ENCODE measurements at regions not wholly inside any gene's neighbourhood (a gene's known extent, or its start where the extent isn't known, plus 50 kb on each side); places are given as distances from the start of the nearest gene placed in this dataset.
"Not testable (repeated sequence)": the region's sequence is repeated elsewhere in the genome, so short reads cannot be mapped to it uniquely, and the experiment has no call there.

DNA sequence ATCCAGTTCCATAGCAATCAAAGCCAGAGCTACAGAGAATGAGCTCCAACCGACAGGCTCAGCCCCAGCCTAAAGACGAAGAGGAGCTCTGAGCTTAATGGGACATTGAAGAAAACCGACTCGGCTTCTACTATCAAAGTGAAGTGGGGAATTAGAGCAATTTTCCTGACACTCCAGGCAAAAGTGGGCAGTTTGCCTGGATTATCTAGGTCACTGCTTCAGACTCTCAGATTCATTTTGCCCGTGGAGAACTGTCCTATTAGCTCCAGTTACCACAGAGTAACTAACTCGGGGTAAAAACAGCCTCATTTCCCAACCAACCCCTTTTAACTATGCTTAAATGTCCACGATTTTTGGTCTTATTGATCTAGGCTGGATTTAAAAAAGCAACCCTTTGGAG, 592.1 kb upstream of the NRSN1 start:
- no peak for DNase-seq

DNA sequence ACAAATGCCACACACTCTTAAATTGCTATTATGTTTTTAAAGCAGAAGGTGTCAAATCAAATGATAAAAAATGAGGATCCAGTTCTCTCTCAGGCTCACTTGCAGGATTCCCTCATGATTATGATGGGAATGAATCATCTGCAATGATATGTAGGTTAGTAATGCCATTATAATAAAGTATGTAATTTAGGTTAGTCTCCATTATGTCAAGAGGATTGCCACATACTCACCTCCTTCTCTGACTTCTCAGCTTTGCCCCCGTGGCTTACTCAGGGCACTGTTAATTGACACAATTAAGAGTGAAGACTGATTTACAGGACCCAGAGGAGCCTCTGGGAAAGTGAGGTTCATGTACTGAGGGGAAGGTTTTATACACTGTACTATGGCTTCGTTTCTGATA, 591.7 kb upstream of the NRSN1 start:
- no peak for DNase-seq

DNA sequence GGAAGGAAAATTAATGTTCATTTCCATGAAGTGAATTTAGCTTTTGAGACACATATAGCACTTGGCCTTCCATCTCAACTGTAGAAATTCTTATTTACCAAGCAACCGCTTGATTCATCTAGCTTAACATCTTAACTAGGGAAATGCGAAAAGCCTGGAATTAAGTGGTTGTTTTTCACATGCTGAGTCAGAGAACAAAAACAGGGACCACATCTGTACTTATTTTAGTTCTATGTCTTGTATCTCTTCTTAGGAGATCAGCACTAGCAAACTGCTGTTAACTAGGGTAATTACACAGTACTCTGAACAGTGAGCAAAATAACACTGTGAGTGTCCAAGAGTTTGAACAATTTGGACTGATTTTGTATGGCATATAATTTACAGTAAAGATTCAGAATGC, 590.9 kb upstream of the NRSN1 start:
- no peak for DNase-seq

DNA sequence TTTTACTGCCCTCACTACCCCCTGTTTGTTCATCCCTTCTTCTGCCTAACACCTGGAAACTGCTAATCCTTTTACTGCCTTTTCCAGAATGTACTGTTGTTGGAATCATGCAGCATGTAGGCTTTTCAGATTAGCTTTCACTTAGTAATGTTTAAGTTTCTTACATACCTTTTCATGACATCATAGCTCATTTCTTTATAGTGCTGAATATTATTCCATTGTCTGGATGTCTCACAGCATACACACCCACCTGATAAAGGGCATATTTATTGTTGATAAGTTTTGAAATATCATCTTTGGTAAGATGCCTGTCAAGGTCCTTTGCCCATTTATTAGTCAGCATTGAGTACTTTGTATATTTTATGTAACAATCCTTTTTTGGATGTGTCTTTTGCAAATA, 588.2 kb upstream of the NRSN1 start:
- DNase-seq: no peak

DNA sequence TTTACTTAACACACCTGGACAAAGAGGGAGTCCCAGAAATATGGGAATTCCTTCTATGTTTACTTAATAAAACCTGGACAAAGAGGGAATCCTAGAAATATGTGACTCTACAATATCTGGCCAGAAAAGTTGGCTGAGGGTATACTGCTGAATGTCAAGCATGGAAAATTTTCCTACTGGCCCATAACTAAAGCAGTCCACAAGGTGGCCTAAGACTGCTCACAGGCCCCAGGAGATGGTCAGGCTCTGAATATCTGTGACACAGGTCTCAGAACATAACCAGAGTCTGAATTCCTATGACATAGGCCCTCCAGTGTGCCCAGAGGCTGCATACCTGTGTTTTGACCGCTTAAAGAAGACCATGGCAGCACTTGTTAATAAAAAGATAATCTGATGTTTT, 578.2 kb upstream of the NRSN1 start:
- DNase-seq: no peak

DNA sequence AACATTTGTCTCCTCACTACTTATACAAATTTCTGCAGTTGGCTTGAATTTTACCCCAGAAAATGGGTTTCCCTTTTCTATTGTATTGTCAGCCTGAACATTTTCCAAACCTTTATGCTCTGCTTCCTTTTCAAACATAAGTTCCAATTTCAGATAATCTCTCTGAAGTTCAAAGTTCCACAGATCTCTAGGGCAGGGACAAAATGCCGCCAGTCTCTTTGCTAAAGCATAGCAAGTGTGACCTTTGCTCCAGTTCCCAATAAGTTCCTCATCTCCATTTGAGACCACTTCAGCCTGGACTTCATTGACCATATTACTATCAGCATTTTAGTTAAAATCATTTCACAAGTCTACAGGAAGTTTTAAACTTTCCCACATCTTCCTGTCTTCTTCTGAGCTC, 571.1 kb upstream of the NRSN1 start:
- DNase-seq: not testable (repeated sequence)

DNA sequence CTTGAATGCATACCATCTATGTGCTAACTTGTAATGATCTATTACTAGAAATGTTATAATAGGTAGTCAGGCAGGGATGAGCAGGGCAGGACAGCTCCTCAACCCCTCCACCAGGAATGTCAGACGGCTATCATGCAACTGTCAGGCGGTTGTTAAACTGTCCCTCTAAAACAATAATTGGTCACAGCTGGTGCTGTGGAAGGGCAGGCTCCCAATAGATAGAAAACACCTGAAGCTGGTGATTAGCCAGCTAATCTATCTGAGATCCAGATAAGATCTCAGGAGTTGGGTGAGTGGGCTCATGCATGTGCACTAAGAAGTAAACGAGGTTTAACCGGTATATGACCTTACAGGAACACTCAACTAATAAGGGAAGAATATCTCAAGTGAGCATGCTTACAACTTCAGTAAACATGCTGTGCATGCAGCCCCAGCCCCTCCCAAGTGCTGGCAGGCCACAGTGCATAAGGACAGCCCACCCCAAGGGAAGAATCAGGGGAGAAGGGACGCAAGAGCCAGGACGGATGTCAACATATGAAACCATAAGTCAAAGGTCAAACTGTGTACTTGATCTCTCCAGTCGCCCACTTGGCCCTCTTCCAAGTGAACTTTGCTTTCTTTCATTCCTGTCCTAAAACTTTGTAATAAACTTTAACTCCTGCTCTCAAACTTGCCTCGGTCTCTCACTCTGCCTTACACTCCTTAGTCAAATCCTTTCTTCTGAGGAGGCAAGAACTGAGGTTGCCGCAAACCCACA, 566.2 kb upstream of the NRSN1 start:
- no peak for DNase-seq

DNA sequence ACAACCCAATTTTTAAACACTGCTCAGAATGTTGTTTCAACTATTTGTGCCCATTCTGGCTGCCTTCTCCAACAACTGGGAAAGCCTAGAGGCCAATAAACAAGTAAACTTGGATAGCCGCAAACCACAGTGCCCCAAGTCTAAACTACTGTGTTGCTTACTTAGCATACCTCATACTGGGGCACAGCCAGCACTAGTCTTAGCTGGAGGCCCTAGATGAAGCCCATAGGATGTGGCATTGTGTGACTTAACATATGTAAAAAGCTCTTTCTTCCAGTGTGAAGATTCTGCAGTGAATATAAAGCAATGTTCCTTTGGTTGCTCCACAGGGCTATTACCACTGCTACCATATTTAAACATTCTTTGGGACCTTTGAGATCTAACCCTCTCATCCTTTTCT, 564.3 kb upstream of the NRSN1 start:
- no peak for DNase-seq

DNA sequence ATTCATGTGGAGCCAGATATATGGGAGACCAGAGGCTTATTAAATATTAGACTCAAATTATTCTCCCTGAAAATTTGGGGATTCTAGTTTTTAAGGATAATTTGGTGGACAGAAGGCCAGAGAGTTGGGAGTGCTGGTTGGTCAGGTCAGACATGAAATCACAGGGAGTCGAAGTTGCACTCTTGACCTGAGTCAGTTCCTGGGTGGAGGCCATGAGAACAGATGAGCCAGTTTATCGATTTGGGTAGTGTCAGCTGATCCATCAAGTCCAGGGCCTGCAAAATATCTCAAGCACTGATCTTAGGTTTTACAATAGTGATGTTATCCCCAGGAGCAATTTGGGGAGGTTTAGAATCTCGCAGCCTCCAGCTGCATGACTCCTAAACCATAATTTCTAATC, 563.5 kb upstream of the NRSN1 start:
- DNase-seq: no peak

DNA sequence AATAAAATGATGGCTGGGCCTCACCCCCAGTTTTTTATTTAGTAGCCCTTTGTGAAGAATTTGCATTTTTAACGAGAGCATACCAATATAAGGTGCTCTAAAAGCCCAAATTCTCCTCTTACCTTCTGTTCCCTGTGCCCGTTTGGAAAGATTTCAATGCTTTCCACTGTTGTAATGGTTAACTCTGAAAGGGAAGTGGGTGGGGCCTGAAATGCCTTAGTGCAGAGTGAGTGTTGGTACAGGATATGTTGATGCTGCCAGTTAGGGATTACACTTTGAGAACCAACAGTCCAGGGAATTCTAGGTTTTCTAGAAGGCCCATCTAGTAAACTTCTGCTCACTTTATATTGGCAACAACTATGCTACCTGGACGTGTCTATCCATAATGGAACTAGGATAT, 562.7 kb upstream of the NRSN1 start:
- DNase-seq: no peak

DNA sequence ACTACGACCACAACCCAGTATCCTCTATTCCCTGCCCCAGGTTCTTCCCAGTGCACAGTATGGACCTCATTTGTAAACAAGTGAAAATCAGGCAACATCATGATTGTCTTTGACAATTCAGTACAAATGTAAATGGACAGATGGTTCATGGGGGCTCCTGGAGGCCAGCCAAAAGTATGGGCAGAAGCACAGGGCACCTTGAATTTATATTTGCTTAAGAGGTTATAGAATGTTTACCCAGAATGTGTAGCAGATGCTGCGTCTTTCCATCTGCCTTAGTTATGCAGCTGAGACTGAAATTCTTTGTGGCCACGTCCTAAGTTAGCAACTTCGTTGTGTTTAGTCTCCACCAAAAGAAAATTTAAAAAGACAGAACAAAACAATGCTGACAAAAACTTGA, 559.6 kb upstream of the NRSN1 start:
- peak; percentile 93 for DNase-seq

DNA sequence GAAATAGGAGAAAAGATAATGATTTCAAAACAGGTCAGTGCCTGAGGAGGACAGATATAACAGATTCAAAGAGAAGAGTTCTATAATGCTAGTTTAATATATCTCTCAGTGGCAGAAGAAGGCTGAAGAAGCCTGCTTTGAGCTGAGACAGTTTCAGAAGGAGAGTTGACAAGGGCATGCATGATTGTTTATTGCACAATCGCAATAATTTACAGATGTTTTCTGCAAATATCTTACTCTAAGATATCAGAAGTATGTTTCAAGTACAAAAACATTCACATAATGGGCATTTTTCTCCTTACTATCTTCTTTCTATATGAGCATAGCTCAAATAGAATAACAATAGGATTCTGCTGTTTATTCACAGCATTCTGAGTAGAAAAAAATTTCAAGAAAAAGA, 557.7 kb upstream of the NRSN1 start:
- no peak for DNase-seq

DNA sequence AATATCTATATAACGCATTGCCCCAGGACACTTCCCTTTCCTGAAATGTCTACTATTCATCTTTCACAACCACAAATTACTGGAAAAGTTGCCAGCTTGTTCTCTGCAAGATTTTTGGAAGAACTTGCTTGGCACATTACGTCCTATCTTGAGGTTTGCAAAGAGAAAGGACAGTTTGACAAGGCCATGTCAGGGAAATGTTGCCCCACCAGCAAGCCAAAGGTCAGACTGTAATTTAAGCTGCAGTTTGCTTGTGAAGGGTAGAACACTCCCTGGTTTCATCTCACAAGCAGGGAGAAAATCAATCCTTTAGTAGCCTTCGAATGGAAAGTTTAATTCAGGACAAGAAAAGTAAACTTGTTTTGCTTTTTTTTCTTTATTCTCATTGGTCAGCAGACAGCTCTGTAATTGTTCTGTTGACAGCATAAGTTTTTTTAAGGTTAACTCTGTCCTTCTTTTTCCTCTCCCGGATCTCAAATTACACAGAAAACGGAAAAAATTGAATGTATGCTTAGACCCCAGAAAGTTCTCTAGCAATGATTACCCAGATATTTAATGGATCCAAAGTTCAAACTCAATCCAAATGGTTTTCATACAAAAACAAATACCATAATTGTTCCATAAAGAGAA, 541.8 kb upstream of the NRSN1 start:
- DNase-seq: no peak

DNA sequence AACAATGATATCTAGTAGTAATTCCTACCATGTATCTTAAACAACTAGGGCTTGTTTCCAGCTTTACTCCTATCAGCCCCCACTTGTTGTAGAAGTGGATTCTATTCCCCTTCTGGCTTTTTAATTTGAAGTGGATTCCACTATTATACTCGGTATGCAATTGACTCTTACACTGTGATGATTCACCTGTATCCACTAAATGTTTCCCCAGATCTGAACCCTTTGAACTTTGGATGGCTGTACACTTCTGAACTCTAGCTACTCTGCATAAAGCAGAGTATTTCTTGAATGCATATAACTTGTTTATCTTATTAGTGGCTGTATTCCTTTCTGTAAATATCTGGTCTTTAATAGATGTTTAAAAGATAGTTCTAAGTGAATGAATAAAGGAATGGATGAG, 538.4 kb upstream of the NRSN1 start:
- DNase-seq: no peak

DNA sequence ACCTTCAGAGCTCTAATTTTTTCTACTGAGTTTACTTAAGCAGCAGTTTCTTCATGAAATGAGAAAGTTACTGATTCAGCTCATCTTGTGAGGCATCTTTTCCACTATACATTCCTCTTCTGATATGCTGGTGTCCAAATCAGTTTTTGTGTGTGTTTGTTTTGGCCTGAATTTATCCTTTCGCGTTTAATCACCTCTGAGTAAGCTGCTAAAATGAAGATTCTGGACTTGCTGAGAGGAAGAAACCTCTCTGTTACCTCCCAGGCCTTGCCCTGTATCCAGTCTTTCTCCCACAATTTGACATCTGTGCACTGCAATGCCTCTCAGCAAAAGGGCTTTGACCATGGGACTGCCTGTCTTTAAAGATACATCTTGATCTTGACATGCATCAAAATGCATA, 536.2 kb upstream of the NRSN1 start:
- DNase-seq: no peak

DNA sequence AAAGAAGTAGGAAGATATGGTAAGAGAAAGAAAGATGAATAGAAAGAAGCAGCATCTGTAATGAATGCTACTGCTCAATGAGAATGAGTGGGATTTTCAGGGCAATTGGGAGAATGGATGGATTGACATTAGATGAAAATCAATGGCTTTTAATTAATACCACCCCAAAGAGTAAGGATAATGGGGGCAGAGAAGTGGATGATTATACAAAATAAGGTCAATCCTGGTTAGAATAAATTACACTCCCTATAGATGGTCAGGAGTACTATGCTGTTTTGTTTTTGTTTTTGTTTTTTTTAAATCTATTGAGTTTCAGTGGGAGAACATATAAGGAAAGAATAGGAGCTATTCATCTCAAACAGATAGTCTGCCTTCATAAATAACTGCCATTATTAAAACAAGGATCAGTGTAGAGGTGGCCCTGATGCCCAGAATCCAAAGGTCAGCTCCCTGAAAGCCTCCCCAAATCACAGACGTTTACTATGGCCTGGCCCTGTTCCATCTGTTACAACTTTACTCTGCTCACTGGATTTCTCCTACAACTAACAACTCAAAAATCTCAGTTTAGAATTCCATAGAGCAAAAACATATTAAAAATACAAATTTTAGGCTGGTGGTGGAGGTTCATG, 535.4 kb upstream of the NRSN1 start:
- DNase-seq: no peak

DNA sequence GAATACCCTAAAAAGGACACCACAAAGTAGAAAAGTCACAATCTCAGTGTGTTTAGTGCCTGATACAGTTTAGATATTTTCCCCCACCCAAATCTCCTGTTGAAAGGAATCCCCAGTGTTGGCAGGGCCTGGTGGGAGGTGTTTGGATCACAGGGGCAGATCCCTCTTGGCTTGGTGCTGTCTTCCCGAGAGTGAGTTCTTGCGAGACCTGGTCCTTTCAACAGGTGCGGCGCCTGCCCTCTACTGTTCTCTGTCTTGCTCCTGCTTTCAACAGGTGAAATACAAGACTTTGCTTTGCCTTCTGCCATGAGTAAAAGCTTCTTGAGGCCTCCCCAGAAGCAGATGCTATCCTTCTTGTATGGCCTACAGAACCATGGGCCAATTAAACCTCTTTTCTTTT, 534.3 kb upstream of the NRSN1 start:
- DNase-seq: no peak

DNA sequence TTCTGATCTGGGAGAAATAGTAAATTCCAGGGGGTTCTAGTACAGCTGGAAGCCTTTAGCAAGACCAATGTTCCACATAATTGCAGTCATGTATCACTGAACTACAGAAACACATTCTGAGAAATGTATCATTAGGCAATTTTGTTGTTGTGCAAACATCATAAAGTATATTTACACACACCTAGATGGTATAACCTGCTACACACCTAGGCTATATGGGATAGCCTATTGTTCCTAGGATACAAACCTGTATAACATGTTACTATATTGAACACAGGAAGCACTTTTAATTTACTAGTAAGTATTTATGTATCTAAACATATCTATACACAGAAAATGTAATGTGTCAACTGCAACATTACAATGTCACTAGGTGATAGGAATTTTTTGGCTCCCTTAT, 525.9 kb upstream of the NRSN1 start:
- DNase-seq: no peak

DNA sequence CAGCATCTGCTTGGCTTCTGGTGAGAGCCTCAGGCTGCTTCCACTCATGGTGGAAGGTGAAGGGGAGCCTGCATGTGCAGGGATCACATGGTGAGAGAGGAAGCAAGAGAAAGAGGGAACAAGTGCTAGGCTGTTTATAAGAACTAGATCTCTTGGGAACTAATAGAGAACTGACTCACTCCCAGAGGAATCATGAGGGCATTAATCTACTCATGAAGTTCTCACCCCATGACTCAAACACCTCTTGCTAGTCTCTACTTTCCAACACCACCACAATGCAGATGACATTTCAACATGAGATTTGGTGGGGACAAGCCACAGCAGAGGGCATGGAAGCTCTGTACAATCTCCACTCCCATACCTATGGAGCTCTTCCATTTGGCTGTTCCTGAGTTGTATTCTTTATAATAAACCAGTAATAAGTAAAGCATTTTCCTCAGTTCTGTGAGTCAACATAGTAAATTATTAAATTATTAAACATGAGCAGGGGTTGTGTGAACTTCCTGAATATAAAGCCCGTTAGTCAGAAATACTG, 524.1 kb upstream of the NRSN1 start:
- no peak for DNase-seq

DNA sequence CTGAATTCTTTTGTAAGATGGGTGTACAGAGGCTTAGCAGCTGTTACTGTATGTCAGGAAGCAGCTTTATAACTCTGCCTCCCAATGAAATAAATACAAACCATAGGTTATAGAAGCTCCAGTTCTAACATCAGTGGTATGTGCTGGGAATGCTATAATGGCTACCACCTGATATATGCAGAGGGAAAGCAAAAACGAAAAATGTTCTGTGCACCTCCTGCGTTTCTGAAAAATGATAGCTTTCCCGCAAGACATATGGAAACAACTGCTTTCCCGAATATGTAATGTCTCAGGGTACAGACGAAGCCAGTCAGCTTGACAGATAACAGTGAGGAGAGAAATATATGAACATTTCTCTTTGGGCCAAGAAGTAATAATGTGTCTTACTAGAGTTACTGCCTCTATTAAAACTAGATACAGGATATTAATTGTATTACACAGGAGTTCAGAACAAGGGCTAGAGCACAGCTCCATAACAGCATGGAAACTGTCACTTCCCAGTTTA, 517.0 kb upstream of the NRSN1 start:
- DNase-seq: no peak

DNA sequence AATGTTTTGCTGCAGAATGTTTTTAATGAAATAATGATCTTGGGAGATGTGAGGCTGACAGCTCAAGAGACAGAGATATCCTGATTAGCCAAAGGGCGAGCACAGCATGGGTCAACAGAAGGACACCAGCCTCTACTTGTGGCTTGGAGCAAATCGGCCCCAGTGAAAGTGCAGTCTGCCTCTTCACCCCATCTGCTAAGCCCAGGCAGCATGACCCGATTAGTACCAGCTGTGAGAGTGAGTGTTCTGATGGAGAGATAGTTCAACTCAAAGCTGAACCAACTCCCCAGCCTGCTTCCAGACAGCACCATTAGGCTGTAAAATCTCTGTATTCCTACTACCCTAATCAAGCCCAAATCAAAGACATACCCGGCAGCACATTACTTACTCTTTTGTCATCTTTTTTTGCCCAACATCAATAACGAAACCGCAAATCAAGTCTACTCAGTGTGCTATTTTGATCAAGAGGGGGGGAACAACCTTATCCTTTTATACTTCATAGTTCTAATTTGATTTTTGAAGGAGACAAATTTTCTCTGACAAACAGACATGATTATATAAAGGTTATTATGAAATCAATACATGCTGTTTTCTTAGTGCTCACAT, 514.1 kb upstream of the NRSN1 start:
- no peak for DNase-seq

DNA sequence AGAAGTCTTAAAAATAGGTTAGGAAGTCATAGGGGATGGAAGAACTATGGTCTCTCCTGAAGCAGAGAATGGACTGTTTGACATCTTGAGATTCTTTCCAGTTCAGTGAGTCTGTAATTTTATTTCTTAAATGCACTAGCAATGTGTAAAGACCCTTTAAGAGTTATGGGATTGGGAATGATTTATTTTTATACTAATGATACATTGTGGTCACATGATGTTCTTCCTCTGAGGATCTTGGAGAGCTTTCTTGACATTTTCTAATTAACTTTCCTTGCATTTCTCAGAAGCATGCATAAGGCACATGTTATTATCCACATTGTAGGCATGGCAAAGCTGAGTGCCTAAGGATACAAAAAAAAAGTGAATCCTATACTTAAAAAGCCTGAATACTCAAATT, 507.6 kb upstream of the NRSN1 start:
- DNase-seq: no peak

DNA sequence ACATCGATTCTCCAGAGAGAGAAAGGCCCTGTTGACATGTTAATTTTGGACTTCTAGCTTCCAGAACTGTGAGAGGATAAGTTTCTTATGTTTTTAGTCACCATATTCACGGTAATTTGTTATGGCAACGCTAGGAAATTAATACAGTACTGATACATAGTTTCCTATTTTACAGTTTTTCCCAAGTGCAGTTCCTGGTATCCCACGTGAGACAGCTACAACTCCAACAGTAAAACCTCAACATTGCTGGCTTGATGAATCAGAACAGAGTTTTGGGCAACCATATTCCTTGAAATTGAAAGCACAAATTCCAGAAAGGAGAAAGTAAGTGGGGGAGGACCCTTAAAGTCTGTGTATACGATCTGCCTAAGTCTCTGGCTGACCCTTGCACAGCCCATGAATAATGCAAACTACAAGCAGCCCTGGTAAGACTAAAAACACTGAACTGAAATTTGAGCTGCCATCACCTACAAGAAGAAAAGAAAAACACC, 505.1 kb upstream of the NRSN1 start:
- no peak for DNase-seq

All from NCI-H2171 (cell line).